ENCODE measurements at regions not wholly inside any gene's neighbourhood (a gene's known extent, or its start where the extent isn't known, plus 50 kb on each side); places are given as distances from the start of the nearest gene placed in this dataset.
"Not testable (repeated sequence)": the region's sequence is repeated elsewhere in the genome, so short reads cannot be mapped to it uniquely, and the experiment has no call there.

GRCh38 chr5:126677121-126677520 is 76.4 kb downstream of the PHAX start:
- no peak for DNase-seq (ENCODE audit: low spot score)

- peak; percentile 51 for DNase-seq (ENCODE audit: low spot score)
Observed at GRCh38 chr5:126680191-126680817, 79.6 kb downstream of the PHAX start.

- not testable (repeated sequence) for DNase-seq (ENCODE audit: low spot score)
Observed at GRCh38 chr5:126681314-126681713, 80.6 kb downstream of the PHAX start.

- DNase-seq (ENCODE audit: low spot score) = no peak
Observed at GRCh38 chr5:126681970-126682369, 81.2 kb downstream of the PHAX start.

- no peak for DNase-seq (ENCODE audit: low spot score)
Observed at GRCh38 chr5:126682856-126683255, 82.1 kb downstream of the PHAX start.

GRCh38 chr5:126683912-126684311 is 83.2 kb downstream of the PHAX start:
- DNase-seq (ENCODE audit: low spot score) = no peak

- not testable (repeated sequence) for DNase-seq (ENCODE audit: low spot score)
Observed at GRCh38 chr5:126684656-126685442, 84.1 kb downstream of the PHAX start.

- DNase-seq (ENCODE audit: low spot score) = no peak
Observed at GRCh38 chr5:126686451-126687126, 85.8 kb downstream of the PHAX start.

- no peak for DNase-seq (ENCODE audit: low spot score)
Observed at GRCh38 chr5:126692971-126693370, 84.0 kb upstream of the LMNB1 start.

- no peak for DNase-seq (ENCODE audit: low spot score)
Observed at GRCh38 chr5:126693806-126694205, 83.1 kb upstream of the LMNB1 start.

- no peak for DNase-seq (ENCODE audit: low spot score)
Observed at GRCh38 chr5:126694403-126694802, 82.5 kb upstream of the LMNB1 start.

- no peak for DNase-seq (ENCODE audit: low spot score)
Observed at GRCh38 chr5:126695091-126695490, 81.8 kb upstream of the LMNB1 start.

GRCh38 chr5:126707080-126707479 is 69.9 kb upstream of the LMNB1 start:
- no peak for DNase-seq (ENCODE audit: low spot score)

GRCh38 chr5:126715765-126716164 is 61.2 kb upstream of the LMNB1 start:
- DNase-seq (ENCODE audit: low spot score) = no peak

GRCh38 chr5:126716861-126717260 is 60.1 kb upstream of the LMNB1 start:
- no peak for DNase-seq (ENCODE audit: low spot score)

- peak; percentile 55 for DNase-seq (ENCODE audit: low spot score)
Observed at GRCh38 chr5:126718236-126718868, 58.6 kb upstream of the LMNB1 start.

GRCh38 chr5:126720369-126720768 is 56.6 kb upstream of the LMNB1 start:
- no peak for DNase-seq (ENCODE audit: low spot score)

GRCh38 chr5:126723643-126724042 is 53.3 kb upstream of the LMNB1 start:
- DNase-seq (ENCODE audit: low spot score) = no peak

All from iPS-NIHi11 (cell line).